D721Med (cell line): ENCODE measurements at regions not wholly inside any gene's neighbourhood (a gene's known extent, or its start where the extent isn't known, plus 50 kb on each side); places are given as distances from the start of the nearest gene placed in this dataset.
"Not testable (repeated sequence)": the region's sequence is repeated elsewhere in the genome, so short reads cannot be mapped to it uniquely, and the experiment has no call there.

Source experiments
- DNase-seq: peaks from one replicate; pipeline ENCODE4 v3.0.0; 2011; ENCODE audit warnings: low spot score; ENCODE audit not compliant: insufficient read length
- FAIRE-seq: peaks from 2 replicates; lab custom pipeline; 2011; peaks lifted over from hg19 to GRCh38; lab: Jason Lieb, UNC
- CTCF ChIP-seq: IDR thresholded peaks from 2 replicates; pipeline ENCODE4 v1.5.1; 2012; ENCODE audit warnings: mild to moderate bottlenecking, control low read depth; ENCODE audit not compliant: insufficient read depth; ENCODE audit errors: missing control alignments

DNA sequence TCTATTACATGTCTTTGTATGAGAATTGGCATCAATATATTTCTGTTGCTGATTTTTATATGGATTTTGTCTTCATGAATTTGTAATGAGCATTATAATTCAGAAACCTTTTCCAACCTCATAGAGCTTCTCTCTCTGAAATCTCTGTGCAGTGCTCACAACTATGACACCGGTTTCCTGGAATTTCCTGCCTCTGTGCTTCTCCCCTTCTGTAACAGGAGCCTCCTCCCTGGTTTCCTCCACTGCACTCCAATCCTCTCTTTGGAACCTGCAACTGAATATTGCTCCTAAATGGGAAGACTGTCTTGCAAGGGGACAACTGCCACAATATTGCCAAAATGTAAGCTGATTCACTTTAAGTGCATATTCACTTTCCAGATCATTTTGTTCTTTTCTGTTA, 1147.9 kb downstream of the UQCRFS1 start:
- DNase-seq (no peak), FAIRE-seq (no peak)
- TF ChIP-seq CTCF = no peak

DNA sequence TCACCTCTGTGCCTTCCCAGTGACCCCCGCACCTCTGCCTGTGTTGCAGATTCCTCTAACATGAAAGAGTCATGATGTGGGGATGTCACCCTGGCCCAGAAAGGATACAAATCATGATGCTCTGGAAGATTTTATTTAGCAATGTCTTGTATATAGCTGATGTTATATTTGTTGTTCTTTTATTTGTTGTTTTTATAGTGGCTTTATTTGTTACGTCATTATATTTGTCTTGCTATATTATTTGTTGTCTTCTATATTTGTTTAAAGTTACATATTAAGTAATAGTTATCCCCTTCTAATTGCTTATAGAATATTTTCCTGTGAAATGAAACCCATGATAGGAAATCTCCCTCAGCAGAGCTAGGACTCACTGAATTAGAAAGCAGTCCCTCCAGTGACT, 1149.2 kb downstream of the UQCRFS1 start:
- FAIRE-seq (no peak), DNase-seq (no peak)

GRCh38 chr19:28061111-28061510, 1151.8 kb downstream of the UQCRFS1 start:
- no peak for FAIRE-seq
- DNase-seq = no peak
- no peak for TF ChIP-seq CTCF

More for the DNA sequence above, 1149.2 kb downstream of the UQCRFS1 start:
- no peak for TF ChIP-seq CTCF

DNA sequence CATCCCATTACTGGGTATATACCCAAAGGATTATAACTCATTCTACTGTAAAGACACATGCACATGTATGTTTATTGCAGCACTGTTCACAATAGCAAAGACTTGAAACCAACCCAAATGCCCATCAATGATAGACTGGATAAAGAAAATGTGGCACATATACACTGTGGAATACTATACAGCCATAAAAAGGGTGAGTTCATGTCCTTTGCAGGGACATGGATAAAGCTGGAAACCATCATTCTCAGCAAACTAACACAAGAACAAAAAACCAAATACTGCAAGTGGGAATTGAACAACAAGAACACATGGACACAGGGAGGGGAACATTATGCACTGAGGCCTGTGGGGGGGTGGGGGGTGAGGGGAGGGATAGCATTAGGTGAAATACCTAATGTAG, 1155.9 kb downstream of the UQCRFS1 start:
- FAIRE-seq = not testable (repeated sequence)

GRCh38 chr19:28051047-28051446, 1161.9 kb downstream of the UQCRFS1 start:
- no peak for FAIRE-seq

More for the DNA sequence above, 1155.9 kb downstream of the UQCRFS1 start:
- DNase-seq = not testable (repeated sequence)

DNA sequence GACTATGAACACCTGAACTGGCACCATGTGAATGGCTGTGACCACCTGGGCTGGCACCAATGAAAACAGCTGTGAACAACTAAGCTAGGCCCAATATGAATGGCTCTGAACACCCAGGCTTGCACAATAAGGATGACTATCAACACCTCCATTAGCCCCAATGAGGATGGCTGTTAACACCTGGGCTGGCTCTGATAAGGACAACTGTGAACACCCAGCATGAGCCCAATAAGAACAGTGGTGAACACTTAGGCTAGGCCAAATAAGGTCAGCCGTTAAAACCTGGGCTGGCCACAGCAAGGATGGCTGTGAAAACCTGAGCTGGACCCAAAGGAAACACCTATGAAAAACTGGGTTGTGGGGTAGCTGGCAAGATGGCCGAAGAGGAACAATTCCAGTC, 1163.1 kb downstream of the UQCRFS1 start:
- no peak for TF ChIP-seq CTCF
- FAIRE-seq = no peak
- DNase-seq = no peak

More at GRCh38 chr19:28051047-28051446, 1161.9 kb downstream of the UQCRFS1 start:
- DNase-seq = no peak
- TF ChIP-seq CTCF = no peak

DNA sequence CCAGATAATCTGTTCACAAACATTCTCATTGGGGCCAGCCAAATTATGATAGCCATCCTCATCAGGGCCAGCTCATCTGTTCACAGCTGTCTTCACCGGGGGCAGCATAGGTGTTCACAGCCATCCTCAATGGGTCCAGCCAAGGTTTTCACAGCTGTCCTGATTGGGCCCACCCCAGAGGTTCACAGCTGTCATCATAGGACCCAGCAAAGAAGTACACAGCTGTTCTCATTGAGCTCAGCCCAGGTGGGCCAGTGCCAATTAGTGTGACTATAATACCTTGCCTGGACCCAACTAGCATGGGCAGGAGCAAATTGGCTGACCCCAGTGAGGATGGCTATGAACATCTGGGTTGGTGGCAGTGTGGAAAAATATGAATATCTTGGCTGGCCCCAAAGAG, 1166.0 kb downstream of the UQCRFS1 start:
- FAIRE-seq (no peak), DNase-seq (no peak)
- no peak for TF ChIP-seq CTCF

DNA sequence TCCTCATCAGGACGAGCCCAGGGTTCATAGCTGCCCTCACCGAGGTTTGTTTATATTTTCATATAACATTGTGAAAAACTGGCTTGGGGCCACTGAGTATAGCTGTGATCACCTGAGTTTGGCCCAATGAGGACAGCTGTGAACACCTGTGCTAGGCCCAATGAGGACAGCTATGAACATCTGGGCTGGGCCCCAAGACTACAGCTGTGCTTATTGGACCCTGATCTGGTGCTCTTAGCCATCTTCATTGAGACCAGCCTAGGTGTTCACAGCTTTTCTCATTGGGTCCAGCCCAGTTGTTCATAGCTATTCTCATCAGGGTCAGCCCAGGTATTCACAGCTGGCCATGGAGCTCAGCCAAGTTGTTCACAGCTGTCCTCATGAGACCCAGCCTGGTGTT, 1167.3 kb downstream of the UQCRFS1 start:
- DNase-seq = no peak
- no peak for FAIRE-seq
- TF ChIP-seq CTCF = no peak
